Small intestine (tissue), 7 donors: ENCODE measurements at regions not wholly inside any gene's neighbourhood (a gene's known extent, or its start where the extent isn't known, plus 50 kb on each side); places are given as distances from the start of the nearest gene placed in this dataset.

ENCODE experiments used
- DNase-seq, 2 donors: peaks; one replicate each; pipeline versions ENCODE4 v3.0.0 to v3.0.0-alpha.2; 2013
- FAIRE-seq: peaks from 2 replicates; lab custom pipeline; 2012; peaks lifted over from hg19 to GRCh38; lab: Jason Lieb, UNC
- H3K27ac ChIP-seq, 3 donors: one replicate each; pipeline ENCODE4 v1.5.1; 2013; ENCODE audit warnings: low read length in 2 of 3, mild to moderate bottlenecking in 2 of 3, control low read depth in 1 of 3, inconsistent platforms in 1 of 3, low read depth in 1 of 3, moderate library complexity in 1 of 3
- H3K27me3 ChIP-seq, 3 donors: one replicate each; pipeline ENCODE4 v1.6.1; 2013; ENCODE audit warnings: low read length in 3 of 3, inconsistent platforms in 1 of 3; ENCODE audit not compliant: control insufficient read depth in 3 of 3, insufficient read depth in 3 of 3
- H3K36me3 ChIP-seq, 3 donors: one replicate each; pipeline ENCODE4 v1.6.1; 2013; ENCODE audit warnings: low read length in 3 of 3, inconsistent platforms in 1 of 3, low read depth in 1 of 3, mild to moderate bottlenecking in 1 of 3, moderate library complexity in 1 of 3; ENCODE audit not compliant: control insufficient read depth in 3 of 3, insufficient read depth in 2 of 3
- H3K4me1 ChIP-seq, 3 donors: one replicate each; pipeline ENCODE4 v1.6.1; 2013; ENCODE audit warnings: low read length in 2 of 3, inconsistent platforms in 1 of 3, low read depth in 1 of 3, mild to moderate bottlenecking in 1 of 3, moderate library complexity in 1 of 3; ENCODE audit not compliant: control insufficient read depth in 3 of 3, insufficient read depth in 2 of 3
- H3K4me3 ChIP-seq, 3 donors: one replicate each; pipeline ENCODE4 v1.5.1; 2013; ENCODE audit warnings: low read length in 3 of 3, control low read depth in 1 of 3, inconsistent platforms in 1 of 3, low read depth in 1 of 3, mild to moderate bottlenecking in 1 of 3, moderate library complexity in 1 of 3
- H3K9me3 ChIP-seq, 2 donors: one replicate each; pipeline ENCODE4 v1.6.1; 2013; ENCODE audit warnings: low read depth in 1 of 2, low read length in 1 of 2; ENCODE audit not compliant: control insufficient read depth in 2 of 2, insufficient read depth in 1 of 2
- WGBS, 3 donors: extraction: QIAGEN DNeasy Blood & Tissue Kit; methylation state at CpG; one replicate each; pipeline ENCODE4 v1.1.7; 2013; 5-methylcytosine and 5-hydroxymethylcytosine counted together
- donor health status: healthy with polysubstance abuse.
- donor health status: control.
- donor health status: control.
- donor health status: Bipolar disorder and iron deficiency.
- donor health status: healthy.

GRCh38 chr1:219744652-219745469 lies 132.0 kb upstream of the ZC3H11B start:
- Histone ChIP-seq H3K4me1 (no peaks in the 10 kb centered on the region), H3K9me3 (no peaks in the 10 kb centered on the region), H3K27ac (no peak overlapping the region), H3K27me3 (no peaks in the 10 kb centered on the region), H3K36me3 (no peaks in the 10 kb centered on the region), H3K4me3 (no peak overlapping the region)
- FAIRE-seq (no peak), DNase-seq (no peak)
- WGBS, 3 donors: 38 to 67% (median 51%) methylated on average over 3 of the region's 3 CpGs

GRCh38 chr1:219741011-219741970 lies 128.4 kb upstream of the ZC3H11B start:
- WGBS, 3 donors: 61 to 82% (median 63%) methylated on average over 4 of the region's 4 CpGs
- FAIRE-seq: no peak
- Histone ChIP-seq H3K4me3 (no peak overlapping the region), H3K9me3 (no peaks in the 10 kb centered on the region), H3K4me1 (no peaks in the 10 kb centered on the region), H3K36me3 (no peaks in the 10 kb centered on the region), H3K27ac (no peak overlapping the region), H3K27me3 (no peaks in the 10 kb centered on the region)
- no peak for DNase-seq

GRCh38 chr1:219733511-219734174 lies 120.7 kb upstream of the ZC3H11B start:
- DNase-seq: no peak
- H3K4me3 ChIP-seq: no peak overlapping the region
- no peaks in the 10 kb centered on the region for H3K9me3 ChIP-seq
- H3K27ac ChIP-seq: no peak overlapping the region
- H3K4me1 ChIP-seq: no peaks in the 10 kb centered on the region
- 56 to 68% (median 59%) methylated on average over 5 of the region's 5 CpGs for WGBS, 3 donors
- H3K27me3 ChIP-seq: no peaks in the 10 kb centered on the region
- no peak for FAIRE-seq
- no peaks in the 10 kb centered on the region for H3K36me3 ChIP-seq

- H3K36me3 ChIP-seq: no peaks in the 10 kb centered on the region
- no peaks in the 10 kb centered on the region for H3K9me3 ChIP-seq
- 79 to 87% (median 79%) methylated on average over 2 of the region's 2 CpGs for WGBS, 3 donors
- no peak overlapping the region for H3K27ac ChIP-seq
- no peak overlapping the region for H3K4me3 ChIP-seq
- no peaks in the 10 kb centered on the region for H3K27me3 ChIP-seq
- DNase-seq (no peak), FAIRE-seq (no peak)
- no peaks in the 10 kb centered on the region for H3K4me1 ChIP-seq
These were observed 120.0 kb upstream of the ZC3H11B start for GRCh38 chr1:219732814-219733491.

- no peaks in the 10 kb centered on the region for H3K36me3 ChIP-seq
- no peak overlapping the region for H3K4me3 ChIP-seq
- FAIRE-seq: no peak
- no peaks in the 10 kb centered on the region for H3K9me3 ChIP-seq
- WGBS, 3 donors: 76 to 88% (median 80%) methylated on average over 2 of the region's 2 CpGs
- no peak for DNase-seq
- no peaks in the 10 kb centered on the region for H3K27me3 ChIP-seq
- no peak overlapping the region for H3K27ac ChIP-seq
- no peaks in the 10 kb centered on the region for H3K4me1 ChIP-seq
These were observed 118.9 kb upstream of the ZC3H11B start for GRCh38 chr1:219731771-219732170.

GRCh38 chr1:219726480-219727272 lies 113.8 kb upstream of the ZC3H11B start:
- no peaks in the 10 kb centered on the region for H3K4me1 ChIP-seq
- H3K9me3 ChIP-seq: peaks cover 0 to 15% of the 10 kb centered on the region in 2 donors
- FAIRE-seq (no peak), DNase-seq (no peak)
- H3K36me3 ChIP-seq: no peaks in the 10 kb centered on the region
- WGBS, 3 donors: 80 to 89% (median 89%) methylated on average over 1 of the region's 1 CpG
- H3K27ac ChIP-seq: no peak overlapping the region
- H3K27me3 ChIP-seq: no peaks in the 10 kb centered on the region
- no peak overlapping the region for H3K4me3 ChIP-seq

- Histone ChIP-seq H3K27ac (no peak overlapping the region), H3K4me3 (no peak overlapping the region), H3K27me3 (no peaks in the 10 kb centered on the region), H3K9me3 (peaks cover 0 to 15% of the 10 kb centered on the region in 2 donors), H3K4me1 (no peaks in the 10 kb centered on the region), H3K36me3 (no peaks in the 10 kb centered on the region)
- 74 to 75% (median 75%) methylated on average over 5 of the region's 5 CpGs for WGBS, 3 donors
- DNase-seq: no peak
- no peak for FAIRE-seq
These were observed 111.5 kb upstream of the ZC3H11B start for GRCh38 chr1:219724440-219724839.
